ENCODE measurements at regions not wholly inside any gene's neighbourhood (a gene's known extent, or its start where the extent isn't known, plus 50 kb on each side); places are given as distances from the start of the nearest gene placed in this dataset.

DNA sequence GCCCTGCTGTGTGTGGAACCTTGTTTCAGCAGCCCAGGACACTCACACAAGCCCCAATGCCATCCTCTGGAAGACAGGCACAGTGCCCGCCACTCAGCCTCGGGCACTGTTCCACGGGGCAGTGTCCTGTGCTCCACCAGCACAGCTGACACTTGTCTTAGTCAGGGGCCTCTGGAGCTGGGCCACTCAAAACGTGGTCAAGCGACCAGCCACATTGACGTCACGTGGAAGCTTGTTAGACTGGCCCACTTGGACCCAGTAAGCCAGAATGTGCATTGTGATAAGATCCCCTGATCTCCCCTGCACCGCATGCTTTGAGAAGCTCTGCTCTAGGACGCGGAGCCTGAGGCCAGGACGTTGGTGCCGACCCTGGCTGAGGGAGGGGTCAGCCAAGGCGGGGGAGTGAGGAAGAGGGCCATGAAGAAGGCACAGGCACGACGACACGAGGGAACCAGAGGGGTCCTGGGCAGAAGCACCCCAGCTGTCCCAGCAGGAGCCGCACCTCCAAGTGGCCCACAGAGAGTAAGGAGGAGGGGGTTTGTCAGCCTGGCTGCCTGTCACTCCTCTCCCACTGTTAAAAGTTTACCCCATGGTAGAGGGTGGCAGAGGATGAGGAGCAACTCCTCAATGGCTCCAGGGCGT is 64.6 kb downstream of the LINC01488 start:
- no peak for DNase-seq (ENCODE audit: low read depth in 3 of 3)

DNA sequence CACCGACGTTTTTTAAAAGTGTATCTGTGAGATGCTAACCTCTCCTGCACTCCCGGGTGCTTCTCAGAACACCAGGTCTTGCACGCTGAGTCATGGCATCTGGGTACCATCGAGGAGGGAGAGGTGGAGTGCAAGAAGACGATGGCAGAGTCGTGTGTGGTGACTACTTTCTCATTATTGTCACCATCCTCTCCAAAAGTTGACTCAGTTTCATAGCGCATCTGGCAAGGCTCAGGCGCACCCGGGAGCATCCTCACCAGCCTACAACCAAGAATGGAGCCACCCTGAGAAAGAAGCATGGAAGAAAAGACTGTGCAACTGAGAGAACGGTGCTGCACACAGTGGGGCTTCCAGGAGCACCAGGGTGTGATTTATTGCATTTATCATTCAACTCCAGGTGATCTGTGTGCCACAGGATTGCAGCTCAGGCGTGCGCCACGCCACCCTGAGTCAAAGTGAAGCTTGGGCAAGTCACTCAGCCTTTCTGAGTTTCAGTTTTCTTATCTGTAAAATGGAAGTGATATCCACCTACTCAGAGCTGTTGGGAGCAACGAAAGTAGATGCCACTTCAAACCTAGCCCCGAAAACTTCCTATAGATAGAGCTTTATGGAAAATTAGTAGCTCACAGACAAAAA is 65.4 kb downstream of the LINC01488 start:
- DNase-seq (ENCODE audit: low read depth in 3 of 3): peak; percentile 32 to 63 (median 52)

DNA sequence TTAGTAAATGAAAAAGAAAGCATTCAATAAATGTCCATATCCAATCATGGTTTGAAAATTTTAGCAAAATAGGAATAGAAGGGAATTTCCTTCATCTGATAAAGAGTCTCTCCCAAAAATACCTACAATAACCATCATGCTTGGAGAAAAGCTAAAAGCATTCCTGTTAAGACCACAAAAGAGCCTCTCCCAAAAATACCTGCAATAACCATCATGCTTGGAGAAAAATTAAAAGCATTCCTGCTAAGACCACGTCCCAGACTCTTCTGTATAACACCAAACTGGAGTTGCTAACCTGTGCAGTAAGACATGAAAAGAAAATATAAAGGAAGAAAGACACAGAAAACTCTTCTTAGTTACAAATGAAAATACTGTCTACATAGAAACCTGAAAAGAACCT is 69.4 kb downstream of the LINC01488 start:
- DNase-seq (ENCODE audit: low read depth in 3 of 3): no peak

DNA sequence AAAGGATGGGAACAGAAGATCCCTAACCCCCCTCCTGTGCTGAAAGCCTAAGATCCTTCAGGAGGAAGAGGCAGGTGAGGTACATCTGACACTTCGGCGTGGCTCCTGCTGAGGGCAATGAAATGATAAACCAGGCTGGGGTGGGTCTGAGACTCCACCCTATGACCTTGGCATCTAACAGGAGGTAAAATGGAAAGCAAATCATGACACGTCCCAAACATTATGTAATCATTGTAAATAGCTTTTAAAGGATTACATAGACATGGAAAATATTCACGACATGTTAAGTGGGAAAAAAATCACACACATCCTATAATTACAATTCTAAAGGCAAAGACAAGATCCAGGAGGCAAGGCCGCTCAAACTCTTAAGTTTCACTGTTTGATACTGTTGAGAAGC is 70.5 kb downstream of the LINC01488 start:
- no peak for DNase-seq (ENCODE audit: low read depth in 3 of 3)

DNA sequence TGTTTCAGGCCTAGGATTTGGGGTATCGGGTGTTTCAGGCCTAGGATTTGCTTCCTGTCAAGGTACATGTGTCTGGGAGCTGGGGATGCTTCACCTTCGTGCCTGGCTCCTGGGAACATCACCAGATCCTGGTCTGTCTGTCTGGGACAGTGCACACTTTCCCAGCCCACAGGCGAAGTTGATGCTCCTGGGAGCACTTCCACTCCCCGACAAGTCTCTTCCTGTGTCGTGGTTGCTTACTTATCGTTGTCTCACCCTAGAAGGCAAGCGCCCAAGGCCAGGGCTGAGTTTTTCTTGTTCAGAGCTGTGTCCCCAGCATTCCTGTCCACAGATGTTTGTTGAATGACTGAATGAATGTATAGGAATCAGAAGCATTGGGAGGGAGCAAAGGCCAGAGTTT is 71.5 kb downstream of the LINC01488 start:
- DNase-seq (ENCODE audit: low read depth in 3 of 3): no peak

DNA sequence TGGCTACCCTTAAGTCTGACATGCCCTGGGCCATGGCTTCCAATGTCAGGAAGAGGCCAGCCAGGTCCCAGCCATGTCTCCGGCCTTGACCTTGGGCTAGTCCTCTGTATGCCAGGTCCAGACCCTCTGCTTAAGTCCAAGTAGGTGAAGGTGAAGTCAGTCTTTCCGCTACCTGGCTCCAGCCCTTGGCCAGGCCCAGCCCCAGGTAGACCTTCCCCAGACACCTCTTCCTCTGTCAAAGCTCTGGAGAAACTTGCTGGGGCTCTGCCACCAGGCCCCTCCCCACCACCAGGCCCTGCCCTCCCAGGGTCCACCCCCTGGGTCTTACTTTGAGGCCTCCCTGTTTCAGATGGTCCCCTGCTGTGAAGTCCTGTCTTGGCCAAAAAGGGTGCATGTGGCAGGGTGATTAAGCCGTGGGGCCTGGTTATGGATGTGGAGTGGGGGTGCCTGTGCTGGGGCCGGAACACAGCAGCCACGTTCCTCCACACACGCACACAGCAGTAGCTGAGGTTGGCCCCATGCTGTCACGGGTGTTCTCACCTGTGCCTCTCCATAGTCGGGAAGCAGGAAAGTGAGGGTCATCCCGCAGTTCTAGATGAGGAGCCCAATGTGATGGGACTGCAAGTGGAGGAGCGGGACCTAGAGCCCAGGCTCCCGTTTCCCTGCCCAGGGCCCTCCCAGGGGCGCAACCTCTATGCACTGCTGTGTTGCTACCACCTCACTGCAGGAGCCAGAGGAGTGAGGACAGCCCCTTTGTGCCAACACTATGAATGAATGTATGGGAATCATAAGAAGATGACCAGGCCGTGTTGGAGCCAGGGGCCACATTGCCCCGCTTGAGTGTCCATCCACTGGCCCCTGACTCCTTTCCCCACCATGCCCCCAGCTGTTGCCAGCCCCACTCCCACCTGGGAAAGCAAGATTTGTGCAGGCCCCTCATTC is 72.2 kb downstream of the LINC01488 start:
- DNase-seq (ENCODE audit: low read depth in 3 of 3): no peak

DNA sequence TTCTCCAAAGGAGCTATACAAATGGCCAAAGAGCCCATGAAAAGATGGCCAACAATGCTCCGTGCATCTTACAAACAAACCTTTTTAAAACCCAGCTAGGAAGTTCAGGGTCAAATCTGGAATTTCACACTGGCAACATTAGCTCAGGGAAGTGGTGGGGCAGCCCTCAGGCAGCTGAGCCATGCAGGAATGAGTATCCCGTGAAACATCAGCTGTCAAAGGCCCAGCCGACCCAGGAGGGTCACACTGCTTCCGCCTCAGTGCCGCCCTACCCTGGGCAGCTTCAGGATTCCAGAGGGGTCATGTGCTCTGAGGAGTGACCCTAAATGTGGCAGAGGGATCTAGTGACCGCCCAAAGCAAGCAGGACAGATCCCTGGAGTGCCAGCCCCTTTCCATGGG is 73.4 kb downstream of the LINC01488 start:
- DNase-seq (ENCODE audit: low read depth in 3 of 3): no peak

DNA sequence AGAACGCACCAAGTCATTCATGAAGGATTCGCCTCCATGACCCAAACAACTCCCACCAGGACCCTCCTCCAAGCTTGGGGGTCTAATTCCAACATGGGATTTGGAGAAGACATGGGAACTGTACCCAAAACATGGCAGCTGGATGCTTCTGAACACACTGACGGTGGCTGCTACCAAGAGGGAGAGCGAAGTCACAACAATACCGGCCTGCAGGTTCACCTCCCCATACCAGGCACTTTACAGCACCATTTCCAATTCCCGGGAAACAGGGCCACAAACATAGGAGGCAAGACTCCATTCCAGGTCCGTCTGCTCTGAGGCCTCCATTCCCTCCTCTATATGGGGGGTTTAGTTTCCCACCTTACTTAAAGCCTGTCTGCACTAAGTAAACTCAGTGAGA is 75.8 kb downstream of the LINC01488 start:
- no peak for DNase-seq (ENCODE audit: low read depth in 3 of 3)

DNA sequence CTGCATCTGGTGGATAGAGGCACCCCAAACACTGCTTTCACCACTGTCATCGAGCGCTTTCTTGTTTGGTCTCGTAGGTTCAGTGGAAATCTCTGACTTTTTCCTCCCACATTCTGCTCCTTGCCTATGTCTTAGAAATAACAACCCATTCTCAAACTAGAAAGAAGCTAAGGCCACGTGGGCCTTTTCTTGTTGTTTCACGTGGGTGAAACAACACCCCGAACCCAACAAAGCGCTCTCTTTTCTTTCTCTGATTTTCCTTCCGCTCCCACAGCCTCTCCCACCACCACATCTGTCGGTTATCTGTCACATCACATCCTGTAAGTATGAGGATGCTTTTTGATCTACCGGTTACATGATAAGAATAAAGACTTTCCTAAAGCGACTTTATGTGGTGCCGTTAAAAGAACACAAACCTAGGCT is 77.1 kb downstream of the LINC01488 start:
- peak in 1 of 3 donors; percentile 8 for DNase-seq (ENCODE audit: low read depth in 3 of 3)

DNA sequence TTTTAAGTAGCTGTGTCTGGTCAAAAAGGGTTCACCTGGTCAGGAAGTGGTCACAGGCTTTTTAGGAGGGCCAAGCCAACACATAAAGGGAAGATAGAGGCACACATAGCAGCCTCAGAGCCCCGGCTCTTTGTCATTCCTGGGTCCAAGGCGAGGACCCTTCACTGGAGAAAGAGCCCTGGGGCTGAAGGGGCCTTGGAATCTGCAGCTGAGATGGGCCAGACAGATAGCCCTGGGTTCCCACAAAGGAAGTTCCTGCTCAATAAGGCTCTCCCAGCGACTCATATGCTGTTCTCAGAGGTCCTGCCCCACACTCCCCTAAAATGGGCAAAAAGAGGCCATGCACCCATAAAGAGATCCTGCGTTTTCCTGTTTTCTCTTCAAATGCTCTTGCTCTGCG is 77.7 kb downstream of the LINC01488 start:
- no peak for DNase-seq (ENCODE audit: low read depth in 3 of 3)

DNA sequence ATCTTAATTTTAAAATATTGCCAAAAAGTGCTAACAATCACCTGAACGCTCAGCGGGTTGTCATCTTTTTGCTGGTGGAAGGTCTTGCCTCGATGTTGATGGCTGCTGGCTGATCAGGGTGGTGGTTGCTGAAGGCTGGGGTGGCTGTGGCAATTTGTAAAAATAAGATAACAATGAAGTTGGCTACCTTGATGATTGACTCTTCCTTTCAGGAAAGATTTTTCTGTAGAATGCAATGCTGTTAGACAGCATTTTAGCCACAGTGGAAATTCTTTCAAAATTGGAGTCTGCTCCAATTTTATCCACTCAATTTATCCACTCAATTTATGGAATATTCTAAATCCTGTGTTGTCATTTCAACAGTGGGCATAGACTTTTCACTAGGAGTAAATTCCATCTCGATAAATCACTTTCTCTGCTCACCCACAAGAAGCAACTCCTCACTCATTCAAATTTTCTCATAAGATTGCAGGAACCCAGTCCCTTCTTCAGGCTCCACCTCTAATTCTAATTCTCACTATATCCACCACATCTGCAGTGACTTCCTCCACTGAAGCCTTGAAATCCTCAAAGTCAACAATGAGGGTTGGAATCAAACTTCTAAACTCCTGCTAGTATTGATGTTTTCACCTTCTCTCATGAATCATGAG is 78.8 kb downstream of the LINC01488 start:
- DNase-seq (ENCODE audit: low read depth in 3 of 3): no peak

DNA sequence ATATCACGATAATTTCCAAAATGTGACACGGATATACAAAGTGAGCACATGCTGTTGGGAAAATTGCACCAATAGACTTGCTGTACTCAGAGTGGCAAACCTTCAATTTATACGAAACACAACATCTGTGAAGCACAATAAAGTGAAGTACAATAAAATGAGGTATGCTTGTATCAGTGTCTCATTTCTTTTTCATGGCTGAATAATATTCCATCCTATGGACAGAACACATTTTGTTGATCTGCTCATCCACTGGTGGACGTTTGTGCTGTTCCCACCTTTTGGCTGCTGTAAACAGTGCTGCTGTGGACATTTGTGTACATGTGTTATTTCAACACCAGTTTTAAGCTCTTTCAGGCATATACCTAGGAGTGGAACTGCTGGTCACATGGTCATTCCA is 78.7 kb upstream of the CCND1 start:
- DNase-seq (ENCODE audit: low read depth in 3 of 3): no peak

DNA sequence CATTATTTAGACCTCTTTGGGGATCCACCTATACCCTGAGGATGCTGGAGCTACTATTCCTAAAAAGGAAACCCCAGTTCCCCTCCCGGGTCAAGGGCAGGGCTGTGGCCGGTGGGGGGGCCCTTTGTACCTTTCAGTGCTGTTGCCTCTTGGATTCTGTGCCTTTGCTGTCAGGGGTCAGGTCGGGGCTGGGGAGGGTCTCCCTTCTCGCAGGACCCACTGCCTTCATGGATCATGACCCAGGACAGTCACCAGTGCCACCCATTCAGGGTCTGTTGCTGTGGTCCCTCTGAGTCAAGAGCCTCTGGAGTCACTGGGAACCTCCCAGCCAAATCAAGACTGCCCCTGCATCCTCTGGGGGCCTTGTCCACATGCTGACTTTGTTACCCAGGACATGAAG is 78.1 kb upstream of the CCND1 start:
- no peak for DNase-seq (ENCODE audit: low read depth in 3 of 3)

DNA sequence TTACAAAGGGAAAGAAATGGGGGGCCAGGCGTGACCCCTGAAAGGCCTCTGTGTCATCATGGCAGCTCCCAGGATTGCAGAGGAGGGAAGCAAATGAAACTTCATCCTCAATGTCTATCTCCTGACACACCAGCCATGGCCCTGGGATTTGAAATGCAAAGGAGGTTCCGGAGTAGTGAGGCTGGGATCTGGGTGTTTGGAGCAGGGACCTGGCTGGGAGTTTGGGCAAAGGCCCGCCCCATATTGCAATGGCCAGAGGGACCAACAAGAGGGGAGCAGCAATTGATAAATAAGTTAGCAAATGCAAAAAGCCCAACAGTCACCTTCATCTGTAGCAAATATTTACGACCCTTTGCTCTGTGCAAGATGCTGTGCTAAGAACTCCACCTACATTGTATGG is 77.7 kb upstream of the CCND1 start:
- no peak for DNase-seq (ENCODE audit: low read depth in 3 of 3)

DNA sequence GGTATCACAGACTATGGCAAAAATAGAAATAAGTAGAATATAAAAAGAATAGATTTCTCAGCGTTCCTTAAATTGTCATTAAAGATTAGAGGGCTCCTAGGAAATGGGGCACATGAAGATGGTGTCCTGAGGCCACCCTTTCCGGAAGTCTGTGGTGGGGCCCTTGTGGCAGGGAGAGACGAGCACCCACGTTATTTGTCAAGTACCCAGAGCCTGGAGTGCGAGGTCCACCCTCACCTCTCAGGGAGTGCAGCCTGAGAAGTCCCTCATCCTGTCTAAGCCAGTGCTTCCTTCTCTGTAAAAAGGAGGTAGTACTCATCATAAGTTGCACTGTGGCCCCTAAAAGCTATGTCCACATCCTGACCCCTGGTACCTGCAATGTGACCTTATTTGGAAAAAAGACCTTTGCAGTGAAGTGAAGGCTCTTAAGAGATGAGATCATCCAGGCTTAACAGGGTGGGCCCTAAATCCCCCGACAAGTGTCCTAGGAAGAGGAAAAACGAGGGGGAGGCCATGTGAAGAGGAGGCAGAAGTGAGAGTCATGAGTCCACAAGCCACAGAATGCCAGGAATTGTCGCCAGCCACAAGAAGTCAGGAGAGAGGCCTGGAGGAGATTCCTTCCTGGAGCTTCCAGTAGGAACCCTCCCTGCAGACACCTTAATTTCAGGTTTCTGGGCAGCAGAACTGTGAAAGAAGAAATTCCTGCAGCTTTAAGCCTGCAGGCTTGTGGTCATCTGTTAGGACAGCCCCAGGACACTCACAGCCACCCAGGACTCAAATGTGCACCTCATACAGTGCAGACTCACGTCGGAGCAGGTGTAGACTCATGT is 76.8 kb upstream of the CCND1 start:
- no peak for DNase-seq (ENCODE audit: low read depth in 3 of 3)

DNA sequence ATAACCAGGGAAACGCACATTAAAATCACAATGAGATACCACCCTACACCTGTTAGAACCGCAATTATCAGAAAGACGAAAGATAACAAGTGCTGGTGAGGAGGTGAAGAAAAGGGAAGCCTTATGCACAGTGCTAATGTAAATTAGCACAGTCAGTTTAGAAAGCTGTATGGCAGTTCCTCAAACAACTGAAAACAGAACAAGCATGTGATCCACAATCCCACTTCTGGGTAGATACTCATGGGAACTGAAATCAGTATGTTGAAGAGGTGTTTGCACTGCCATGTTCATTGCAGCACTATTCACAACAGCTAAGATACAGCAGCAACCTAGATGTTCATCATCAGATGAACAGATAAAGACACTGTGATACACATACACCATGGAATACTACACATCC is 75.0 kb upstream of the CCND1 start:
- DNase-seq (ENCODE audit: low read depth in 3 of 3): no peak

DNA sequence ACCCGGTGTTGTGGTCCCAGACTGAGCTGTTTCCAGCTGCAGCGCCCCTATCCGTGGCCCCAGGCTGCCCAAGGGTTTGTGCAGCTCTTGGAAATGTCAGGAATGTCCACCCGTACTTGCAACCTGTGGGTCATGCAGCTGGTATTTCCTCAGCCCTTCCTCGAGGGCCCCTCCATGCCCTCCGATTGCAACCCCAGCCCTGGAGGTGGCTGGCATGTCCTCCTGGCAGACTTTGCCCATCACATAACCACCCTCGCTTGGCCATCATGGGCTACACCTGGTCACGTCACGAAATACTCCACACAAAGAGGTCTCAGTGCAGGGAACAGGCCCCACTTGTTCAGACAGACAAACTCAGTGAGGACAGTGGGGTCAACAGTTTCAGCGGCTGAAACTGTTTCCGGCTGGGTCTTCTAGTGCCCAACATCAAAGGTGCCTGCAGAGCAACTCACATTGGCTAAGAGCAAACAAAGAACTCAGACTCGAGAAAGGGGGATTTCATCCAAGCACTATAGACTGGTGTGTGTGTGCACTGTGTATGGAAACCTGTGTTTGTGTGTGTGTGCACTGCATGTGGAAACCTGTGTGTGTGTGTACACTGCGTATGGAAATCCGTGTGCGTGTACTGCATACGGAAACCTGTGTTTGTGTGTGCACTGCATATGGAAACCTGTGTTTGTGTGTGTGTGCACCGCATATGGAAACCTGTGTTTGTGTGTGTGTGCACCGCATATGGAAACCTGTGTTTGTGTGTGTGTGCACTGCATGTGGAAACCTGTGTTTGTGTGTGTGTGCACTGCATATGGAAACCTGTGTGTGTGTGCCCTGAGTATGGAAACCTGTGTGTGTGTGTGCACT is 72.8 kb upstream of the CCND1 start:
- DNase-seq (ENCODE audit: low read depth in 3 of 3): no peak

DNA sequence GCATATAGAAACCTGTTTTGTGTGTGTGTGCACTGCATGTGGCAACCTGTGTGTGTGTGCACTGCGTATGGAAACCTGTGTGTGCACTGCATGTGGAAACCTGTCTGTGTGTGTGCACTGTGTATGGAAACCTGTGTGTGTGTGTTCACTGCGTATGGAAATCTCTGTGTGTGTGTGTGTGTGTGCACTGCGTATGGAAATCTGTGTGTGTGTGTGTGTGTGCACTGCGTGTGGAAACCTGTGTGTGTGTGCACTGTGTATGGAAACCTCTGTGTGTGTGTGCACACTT is 72.2 kb upstream of the CCND1 start:
- no peak for DNase-seq (ENCODE audit: low read depth in 3 of 3)

DNA sequence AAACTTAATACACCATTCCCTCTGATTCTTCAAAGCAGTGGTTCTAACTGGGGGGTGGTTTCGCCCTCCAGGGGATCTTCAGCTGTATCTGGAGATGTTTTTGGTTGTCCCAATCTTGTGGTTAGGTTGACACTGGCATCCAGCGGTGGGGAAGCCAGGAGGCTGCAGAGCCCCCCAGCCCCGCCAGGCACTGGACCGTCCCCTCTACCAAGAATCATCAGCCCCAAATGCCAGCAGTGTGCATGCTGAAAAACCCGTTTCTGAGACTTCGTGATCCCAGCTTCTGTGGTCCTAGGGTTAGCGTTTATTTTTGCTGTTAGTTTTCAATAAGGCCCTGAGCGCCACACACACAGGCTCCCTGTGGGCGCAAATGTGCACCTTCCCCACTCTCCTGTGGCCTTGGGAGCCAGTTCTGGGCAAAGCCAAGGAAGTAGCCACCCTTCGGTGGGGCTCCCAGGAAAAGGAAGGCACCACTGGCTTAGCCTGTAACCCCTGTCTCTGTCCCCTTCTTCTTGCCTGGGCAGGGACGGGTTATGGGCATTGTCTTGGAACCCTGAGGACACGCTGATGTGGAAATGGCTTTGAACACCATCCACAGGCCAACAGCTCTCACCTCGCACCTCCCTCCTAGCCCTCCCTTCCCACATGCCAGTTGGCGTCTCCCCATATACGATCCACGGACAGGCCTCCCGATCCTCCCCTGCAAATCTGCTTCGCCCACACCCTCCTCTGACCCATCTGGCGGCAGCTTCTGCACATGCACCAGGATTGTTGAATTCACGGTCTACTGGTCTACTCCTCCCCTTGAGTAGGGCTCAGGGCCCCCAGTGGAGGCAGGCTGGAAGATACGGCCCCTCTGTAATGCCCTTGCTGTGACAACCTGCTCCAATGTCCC is 71.4 kb upstream of the CCND1 start:
- DNase-seq (ENCODE audit: low read depth in 3 of 3): no peak
